CD4-positive, alpha-beta memory T cell (primary cell): ENCODE measurements at regions not wholly inside any gene's neighbourhood (a gene's known extent, or its start where the extent isn't known, plus 50 kb on each side); places are given as distances from the start of the nearest gene placed in this dataset.
A peak's percentile ranks its signal among the peaks of the same experiment; 100 is the strongest.

ENCODE experiments used
- CTCF ChIA-PET: fragments of 350-600 bp; sonication (Branson Sonifier 250); formaldehyde crosslinking; loops from one replicate; lab custom pipeline; 2021; ENCODE audit warnings: inconsistent platforms; ENCODE audit not compliant: partially characterized antibody; lab: Charles Lee
- POLR2A ChIA-PET: fragments of 350-600 bp; sonication (Branson Sonifier 250); formaldehyde crosslinking; loops from one replicate; lab custom pipeline; 2021; ENCODE audit not compliant: partially characterized antibody; lab: Charles Lee
- DNase-seq, 5 donors: peaks; one replicate each; pipeline versions ENCODE4 v3.0.0 to v3.0.0-alpha.2; 2020 to 2022; ENCODE audit warnings: mixed read lengths in 1 of 5
- H3K27ac ChIP-seq: one replicate; pipeline ENCODE4 v1.7.0; 2013; ENCODE audit warnings: low read depth, low read length
- H3K27me3 ChIP-seq: 2 replicates; pipeline ENCODE4 v1.7.0; 2013; ENCODE audit warnings: mild to moderate bottlenecking, low read length, moderate library complexity; ENCODE audit not compliant: insufficient read depth
- H3K36me3 ChIP-seq: 2 replicates; pipeline ENCODE4 v1.7.0; 2013; ENCODE audit warnings: mild to moderate bottlenecking, low read length, moderate library complexity; ENCODE audit not compliant: insufficient read depth
- H3K4me1 ChIP-seq: 2 replicates; pipeline ENCODE4 v1.7.0; 2013; ENCODE audit warnings: mild to moderate bottlenecking, low read length, moderate library complexity; ENCODE audit not compliant: insufficient read depth
- H3K4me3 ChIP-seq, 2 donors: one replicate each; pipeline ENCODE4 v1.7.0; 2013; ENCODE audit warnings: low read length in 2 of 2, mild to moderate bottlenecking in 1 of 2
- H3K9me3 ChIP-seq, 2 donors: one replicate each; pipeline ENCODE4 v1.7.0; 2013; ENCODE audit warnings: low read length in 2 of 2, control low read depth in 1 of 2; ENCODE audit not compliant: control insufficient read depth in 1 of 2
- H3K27ac Mint-ChIP-seq, 7 donors: one replicate each; pipeline ENCODE4 v1.8.0; 2020 to 2021; ENCODE audit warnings: mixed read lengths in 7 of 7, mild to moderate bottlenecking in 6 of 7, inconsistent platforms in 3 of 7, moderate library complexity in 3 of 7
- H3K27me3 Mint-ChIP-seq, 2 donors: one replicate each; pipeline ENCODE4 v1.8.0; 2020 to 2021; ENCODE audit warnings: mixed read lengths in 2 of 2
- H3K36me3 Mint-ChIP-seq, 2 donors: one replicate each; pipeline ENCODE4 v1.8.0; 2020 to 2021; ENCODE audit warnings: mixed read lengths in 2 of 2, inconsistent platforms in 1 of 2, mild to moderate bottlenecking in 1 of 2
- H3K4me1 Mint-ChIP-seq, 4 donors: one replicate each; pipeline ENCODE4 v1.8.0; 2020 to 2021; ENCODE audit warnings: mixed read lengths in 4 of 4, mild to moderate bottlenecking in 1 of 4
- H3K4me3 Mint-ChIP-seq, 8 donors: one replicate each; pipeline ENCODE4 v1.8.0; 2020 to 2021; ENCODE audit warnings: mixed read lengths in 8 of 8, mild to moderate bottlenecking in 7 of 8, moderate library complexity in 6 of 8, inconsistent platforms in 3 of 8
- H3K9me3 Mint-ChIP-seq, 8 donors: one replicate each; pipeline ENCODE4 v1.8.0; 2020 to 2021; ENCODE audit warnings: mixed read lengths in 8 of 8, mild to moderate bottlenecking in 5 of 8, inconsistent platforms in 3 of 8, moderate library complexity in 1 of 8
- intact Hi-C: fragments of 100-400 bp; cut with micrococcal nuclease; formaldehyde crosslinking; loops from one replicate; pipeline ENCODE4 v1.15.1; 2023

- H3K27ac ChIP-seq: no peak overlapping the region
- Mint-ChIP-seq H3K4me1 (no peaks in the 10 kb centered on the region), H3K27me3 (no peaks in the 10 kb centered on the region), H3K4me3 (no peak overlapping the region), H3K36me3 (no peaks in the 10 kb centered on the region), H3K9me3 (peaks cover 0 to 14% (median 9%) of the 10 kb centered on the region in 8 donors), H3K27ac (no peak overlapping the region)
- H3K27me3 ChIP-seq: no peaks in the 10 kb centered on the region
- ChIA-PET CTCF (no interaction called here), POLR2A (no interaction called here)
- H3K36me3 ChIP-seq: no peaks in the 10 kb centered on the region
- no peak for DNase-seq
- no peak overlapping the region for H3K4me3 ChIP-seq
- H3K9me3 ChIP-seq: no peaks in the 10 kb centered on the region
- H3K4me1 ChIP-seq: no peaks in the 10 kb centered on the region
- intact Hi-C loops: no loop called here
These were observed 622.1 kb downstream of the METTL15 start for GRCh38 chr11:28730336-28730735.

DNA sequence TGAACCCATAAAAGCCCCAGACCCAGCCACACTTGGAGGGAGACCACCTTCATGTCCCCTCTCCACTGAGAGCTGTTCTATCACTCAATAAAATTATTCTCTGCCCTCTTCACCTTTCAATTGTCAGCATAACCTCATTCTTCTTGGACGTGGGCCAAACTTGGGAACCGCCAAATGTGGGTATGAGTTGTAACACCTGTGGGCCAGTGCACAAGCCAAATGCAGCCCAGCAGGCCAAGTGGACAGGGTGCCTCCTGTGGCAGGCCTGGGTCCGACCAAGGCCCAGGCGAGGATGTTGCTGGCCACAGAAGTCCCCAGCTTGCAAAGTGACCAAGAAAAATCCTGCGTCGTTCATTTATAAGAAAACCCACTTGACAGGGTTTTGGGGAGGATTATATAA, 621.2 kb downstream of the METTL15 start:
- no peak for DNase-seq
- Histone ChIP-seq H3K4me3 (no peak overlapping the region), H3K9me3 (no peaks in the 10 kb centered on the region), H3K27ac (no peak overlapping the region), H3K27me3 (no peaks in the 10 kb centered on the region), H3K4me1 (no peaks in the 10 kb centered on the region), H3K36me3 (no peaks in the 10 kb centered on the region)
- intact Hi-C loops: no loop called here
- H3K27ac Mint-ChIP-seq: no peak overlapping the region
- peaks cover 0 to 14% (median 7%) of the 10 kb centered on the region in 8 donors for H3K9me3 Mint-ChIP-seq
- H3K27me3 Mint-ChIP-seq: no peaks in the 10 kb centered on the region
- POLR2A ChIA-PET: no interaction called here
- CTCF ChIA-PET: no interaction called here
- no peaks in the 10 kb centered on the region for H3K4me1 Mint-ChIP-seq
- H3K36me3 Mint-ChIP-seq: no peaks in the 10 kb centered on the region
- peak overlapping the region in 1 of 8 donors; percentile 52 for H3K4me3 Mint-ChIP-seq

GRCh38 chr11:28728666-28729065, 620.5 kb downstream of the METTL15 start:
- DNase-seq: no peak
- H3K27ac ChIP-seq: no peak overlapping the region
- H3K27me3 ChIP-seq: no peaks in the 10 kb centered on the region
- no peaks in the 10 kb centered on the region for H3K4me1 Mint-ChIP-seq
- H3K4me1 ChIP-seq: no peaks in the 10 kb centered on the region
- H3K36me3 ChIP-seq: no peaks in the 10 kb centered on the region
- no peaks in the 10 kb centered on the region for H3K36me3 Mint-ChIP-seq
- no peak overlapping the region for H3K4me3 Mint-ChIP-seq
- peaks cover 0 to 10% (median 5%) of the 10 kb centered on the region in 8 donors for H3K9me3 Mint-ChIP-seq
- H3K9me3 ChIP-seq: no peaks in the 10 kb centered on the region
- H3K27me3 Mint-ChIP-seq: no peaks in the 10 kb centered on the region
- H3K27ac Mint-ChIP-seq: no peak overlapping the region
- POLR2A ChIA-PET: no interaction called here
- intact Hi-C loops: no loop called here
- CTCF ChIA-PET: no interaction called here
- no peak overlapping the region for H3K4me3 ChIP-seq

DNA sequence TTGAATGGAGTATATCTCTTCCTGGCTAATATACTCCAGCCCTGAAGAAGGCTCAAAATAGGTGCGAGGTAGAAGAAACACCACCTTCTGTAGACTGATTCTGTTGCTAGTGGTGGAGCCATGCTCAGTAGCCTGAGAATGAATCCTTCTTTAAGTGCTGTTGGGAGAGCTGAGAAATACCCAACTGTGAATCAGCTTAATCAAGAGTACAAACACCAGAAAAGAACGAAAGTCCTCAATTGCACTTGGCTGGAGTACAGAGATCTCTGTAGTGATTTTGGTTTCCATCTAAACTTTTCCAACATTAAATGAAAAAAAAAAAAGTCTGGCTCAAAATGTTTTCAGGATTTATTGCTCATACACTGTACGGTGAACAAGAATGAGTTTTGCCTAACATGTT, 619.1 kb downstream of the METTL15 start:
- Histone ChIP-seq H3K27me3 (no peaks in the 10 kb centered on the region), H3K9me3 (no peaks in the 10 kb centered on the region), H3K4me1 (no peaks in the 10 kb centered on the region), H3K27ac (no peak overlapping the region), H3K36me3 (no peaks in the 10 kb centered on the region), H3K4me3 (no peak overlapping the region)
- no peaks in the 10 kb centered on the region for H3K27me3 Mint-ChIP-seq
- no peaks in the 10 kb centered on the region for H3K36me3 Mint-ChIP-seq
- intact Hi-C loops: no loop called here
- no peak overlapping the region for H3K27ac Mint-ChIP-seq
- peaks cover 0 to 6% (median 3%) of the 10 kb centered on the region in 8 donors for H3K9me3 Mint-ChIP-seq
- ChIA-PET POLR2A (no interaction called here), CTCF (no interaction called here)
- H3K4me1 Mint-ChIP-seq: no peaks in the 10 kb centered on the region
- no peak overlapping the region for H3K4me3 Mint-ChIP-seq
- DNase-seq: no peak

DNA sequence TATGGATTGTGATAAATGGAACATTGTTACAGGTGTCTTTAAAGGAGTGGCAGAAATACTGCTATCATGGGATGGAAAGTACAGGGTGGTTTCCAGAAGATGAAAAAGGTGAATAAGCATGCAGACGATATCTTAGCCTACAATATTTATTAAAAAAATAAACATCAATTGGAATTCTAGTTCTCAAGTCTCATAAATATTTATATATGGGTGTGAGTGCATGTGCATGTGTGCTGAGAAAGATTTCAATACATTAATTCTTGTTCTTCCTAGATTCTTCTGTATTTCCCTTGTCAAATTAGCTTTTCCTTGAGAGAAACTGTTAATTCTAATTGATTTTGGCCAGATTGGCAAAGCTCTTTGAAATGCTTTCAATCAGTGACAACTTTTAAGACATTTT, 618.2 kb downstream of the METTL15 start:
- Histone ChIP-seq H3K27me3 (no peaks in the 10 kb centered on the region), H3K27ac (no peak overlapping the region), H3K9me3 (no peaks in the 10 kb centered on the region), H3K4me3 (no peak overlapping the region), H3K36me3 (no peaks in the 10 kb centered on the region), H3K4me1 (no peaks in the 10 kb centered on the region)
- DNase-seq: no peak
- no peak overlapping the region for H3K27ac Mint-ChIP-seq
- H3K4me3 Mint-ChIP-seq: no peak overlapping the region
- H3K27me3 Mint-ChIP-seq: no peaks in the 10 kb centered on the region
- ChIA-PET CTCF (no interaction called here), POLR2A (no interaction called here)
- intact Hi-C loops: no loop called here
- H3K4me1 Mint-ChIP-seq: no peaks in the 10 kb centered on the region
- H3K36me3 Mint-ChIP-seq: no peaks in the 10 kb centered on the region
- H3K9me3 Mint-ChIP-seq: peaks cover 0 to 8% (median 3%) of the 10 kb centered on the region in 8 donors

- no peak for DNase-seq
- intact Hi-C loops: no loop called here
These were observed 607.5 kb downstream of the METTL15 start for GRCh38 chr11:28715726-28716125.

DNA sequence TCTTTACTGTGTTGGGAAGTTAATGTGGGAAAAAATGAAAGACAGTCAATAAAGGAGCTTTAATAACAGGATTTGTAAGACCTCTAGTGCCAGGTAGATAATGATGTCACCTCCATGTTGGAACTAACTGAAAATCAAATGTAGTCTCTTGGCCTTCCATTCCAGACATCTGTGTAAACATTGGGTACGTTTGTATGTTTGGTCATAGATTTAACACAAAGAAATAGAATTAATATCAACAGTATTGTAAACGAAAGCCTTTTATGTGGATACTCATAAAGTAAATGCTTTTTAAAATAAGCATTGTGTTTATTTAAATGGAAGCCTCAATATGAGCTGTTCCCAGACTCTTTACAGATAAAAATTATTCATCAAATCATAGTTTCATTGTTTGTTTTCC, 605.7 kb downstream of the METTL15 start:
- CTCF ChIA-PET: no interaction called here
- Mint-ChIP-seq H3K27ac (no peak overlapping the region), H3K4me1 (no peaks in the 10 kb centered on the region), H3K9me3 (peaks cover 0 to 10% (median 0%) of the 10 kb centered on the region in 8 donors), H3K36me3 (no peaks in the 10 kb centered on the region), H3K4me3 (no peak overlapping the region), H3K27me3 (no peaks in the 10 kb centered on the region)
- H3K27ac ChIP-seq: no peak overlapping the region
- no peaks in the 10 kb centered on the region for H3K4me1 ChIP-seq
- no peaks in the 10 kb centered on the region for H3K36me3 ChIP-seq
- intact Hi-C loops: no loop called here
- H3K27me3 ChIP-seq: no peaks in the 10 kb centered on the region
- POLR2A ChIA-PET: no interaction called here
- no peaks in the 10 kb centered on the region for H3K9me3 ChIP-seq
- H3K4me3 ChIP-seq: no peak overlapping the region
- no peak for DNase-seq

More at GRCh38 chr11:28715726-28716125, 607.5 kb downstream of the METTL15 start:
- H3K36me3 Mint-ChIP-seq: no peaks in the 10 kb centered on the region
- no peaks in the 10 kb centered on the region for H3K4me1 Mint-ChIP-seq
- H3K36me3 ChIP-seq: no peaks in the 10 kb centered on the region
- H3K4me1 ChIP-seq: no peaks in the 10 kb centered on the region
- H3K9me3 ChIP-seq: no peaks in the 10 kb centered on the region
- no peaks in the 10 kb centered on the region for H3K27me3 ChIP-seq
- no peak overlapping the region for H3K27ac ChIP-seq
- H3K4me3 ChIP-seq: no peak overlapping the region
- POLR2A ChIA-PET: no interaction called here
- H3K9me3 Mint-ChIP-seq: peaks cover 0 to 8% (median 0%) of the 10 kb centered on the region in 8 donors
- no peak overlapping the region for H3K4me3 Mint-ChIP-seq
- CTCF ChIA-PET: no interaction called here
- H3K27ac Mint-ChIP-seq: no peak overlapping the region
- H3K27me3 Mint-ChIP-seq: no peaks in the 10 kb centered on the region

DNA sequence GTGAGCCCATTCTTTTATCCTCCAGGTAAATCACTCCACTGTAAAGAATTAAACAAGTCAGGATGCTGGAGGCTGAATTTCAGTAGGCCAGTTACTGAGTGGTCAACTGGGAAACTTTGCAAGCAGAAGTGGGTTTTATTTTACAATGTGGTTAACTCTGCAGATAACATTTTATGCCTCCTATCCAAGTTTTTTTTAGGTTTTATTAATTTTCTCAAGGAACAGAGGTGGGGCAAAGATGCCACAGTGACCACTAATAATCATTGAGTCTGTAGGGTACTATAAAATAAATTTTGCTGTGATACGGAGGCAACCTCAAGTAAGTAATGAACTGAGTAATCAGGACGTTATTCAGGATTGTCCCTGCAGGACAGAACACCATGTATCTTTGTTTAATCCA, 599.9 kb downstream of the METTL15 start:
- H3K27ac Mint-ChIP-seq: no peak overlapping the region
- peaks cover 0 to 9% (median 3%) of the 10 kb centered on the region in 8 donors for H3K9me3 Mint-ChIP-seq
- Histone ChIP-seq H3K4me1 (no peaks in the 10 kb centered on the region), H3K27me3 (no peaks in the 10 kb centered on the region), H3K4me3 (no peak overlapping the region), H3K9me3 (no peaks in the 10 kb centered on the region), H3K27ac (no peak overlapping the region), H3K36me3 (no peaks in the 10 kb centered on the region)
- DNase-seq: no peak
- no peak overlapping the region for H3K4me3 Mint-ChIP-seq
- H3K27me3 Mint-ChIP-seq: no peaks in the 10 kb centered on the region
- intact Hi-C loops: no loop called here
- ChIA-PET CTCF (no interaction called here), POLR2A (no interaction called here)
- no peaks in the 10 kb centered on the region for H3K4me1 Mint-ChIP-seq
- H3K36me3 Mint-ChIP-seq: no peaks in the 10 kb centered on the region
